CD4-positive, alpha-beta T cell treated with Interferon gamma for 1 hour (primary cell): ENCODE measurements at regions not wholly inside any gene's neighbourhood (a gene's known extent, or its start where the extent isn't known, plus 50 kb on each side); places are given as distances from the start of the nearest gene placed in this dataset.

Experiments
- DNase-seq: peaks from one replicate; pipeline ENCODE4 v3.0.0-alpha.2; 2020

DNA sequence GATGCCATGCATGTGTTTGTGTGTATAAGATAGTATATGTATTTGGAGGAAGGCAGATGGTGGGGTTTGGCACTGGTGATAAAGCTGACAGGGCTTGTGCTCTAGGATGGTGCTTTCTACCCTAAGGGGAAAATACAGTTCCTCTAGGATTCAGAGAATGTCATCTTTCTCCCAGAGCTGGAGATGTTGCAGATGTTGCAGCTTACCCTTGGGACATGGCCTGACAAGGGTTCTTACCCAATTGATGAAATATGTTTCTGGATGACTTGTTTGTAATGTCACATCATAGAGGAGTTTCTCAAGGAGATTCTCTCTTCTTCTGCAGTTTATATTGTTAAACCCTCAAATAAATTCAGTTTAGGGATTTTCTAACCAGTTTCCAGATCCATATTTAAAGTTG is 52.5 kb upstream of the PITX2 start:
- DNase-seq = no peak

DNA sequence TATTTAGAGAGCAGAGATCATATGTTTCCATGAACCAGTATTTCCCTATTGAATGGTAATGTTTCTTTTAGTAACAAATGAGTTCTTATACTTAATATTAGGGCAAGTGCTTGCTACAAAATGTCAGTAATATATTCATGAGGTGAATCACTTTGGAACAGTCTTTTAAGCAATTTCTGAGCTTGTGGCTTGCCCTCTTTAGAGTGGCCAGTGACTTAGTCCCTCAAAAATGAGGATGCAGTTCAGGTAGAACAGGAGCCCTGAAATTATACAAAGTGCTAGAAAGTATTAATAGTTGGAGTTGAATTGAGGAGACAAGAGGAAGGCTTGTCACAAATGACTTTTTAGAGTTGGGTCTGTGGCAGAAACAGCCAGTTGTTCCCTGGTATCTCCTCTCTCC is 53.4 kb upstream of the PITX2 start:
- no peak for DNase-seq

- DNase-seq = no peak
Observed at GRCh38 chr4:110678517-110679227, 55.8 kb upstream of the PITX2 start.

DNA sequence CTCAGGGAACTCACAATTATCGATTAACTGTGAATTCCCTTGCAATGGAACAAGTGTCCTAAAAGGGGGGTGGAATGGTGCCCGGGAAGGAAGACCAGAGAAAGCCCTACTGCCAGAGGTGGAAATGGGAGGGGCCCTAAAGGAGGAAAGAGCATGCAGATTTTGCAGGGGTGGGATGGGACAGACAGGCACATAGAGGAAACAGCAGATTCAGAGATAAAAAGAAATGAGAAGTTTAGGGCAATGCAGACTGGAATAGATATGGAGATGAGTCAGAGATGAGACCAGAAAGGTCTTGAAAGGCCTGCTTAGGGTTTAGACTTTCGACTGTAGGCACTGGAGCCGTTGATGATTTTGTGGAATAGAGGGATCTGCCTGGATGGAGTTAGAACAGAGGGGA is 57.4 kb upstream of the PITX2 start:
- no peak for DNase-seq

DNA sequence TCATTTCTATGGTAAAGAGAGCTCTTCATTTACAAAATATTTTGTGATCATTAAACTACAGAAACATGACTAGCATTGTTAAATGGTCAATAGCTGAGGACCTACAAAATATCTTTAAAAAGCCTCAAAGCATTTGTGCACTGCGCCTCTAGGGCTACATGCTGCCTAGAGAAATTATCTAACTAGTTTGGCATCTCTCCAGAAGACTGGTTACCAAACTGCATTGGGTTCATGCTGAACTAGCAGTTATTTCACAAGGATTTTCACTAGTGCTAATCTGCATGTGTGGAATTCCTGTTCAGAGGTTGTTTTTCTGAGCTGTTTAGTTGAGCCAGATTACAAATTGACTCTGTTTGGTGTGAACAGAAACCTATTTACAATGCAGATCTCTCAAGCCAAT is 58.5 kb upstream of the PITX2 start:
- DNase-seq = no peak

DNA sequence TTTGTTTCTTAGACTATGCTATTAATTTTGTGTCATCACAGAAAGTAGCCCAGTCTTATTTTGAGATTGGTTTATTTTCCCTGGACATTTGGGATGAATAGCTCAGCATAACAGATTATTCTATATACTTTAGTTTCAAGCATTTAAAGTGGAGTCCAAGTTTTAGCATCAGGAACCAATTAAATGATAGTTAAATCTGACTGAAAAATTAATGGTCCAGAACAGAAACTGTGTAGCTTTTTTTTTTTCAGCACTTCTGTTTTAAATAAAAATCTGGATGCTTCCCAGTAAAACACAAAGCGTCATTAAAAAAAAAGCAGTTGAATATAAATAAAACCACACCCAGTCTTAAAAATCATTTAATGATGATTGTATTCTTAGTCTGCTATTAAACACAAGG is 59.4 kb upstream of the PITX2 start:
- DNase-seq = no peak

- DNase-seq = no peak
Observed at GRCh38 chr4:110683601-110684000, 60.7 kb upstream of the PITX2 start.

- DNase-seq = no peak
Observed at GRCh38 chr4:110702326-110702725, 79.4 kb upstream of the PITX2 start.

GRCh38 chr4:110704748-110705439 is 82.0 kb upstream of the PITX2 start:
- no peak for DNase-seq

DNA sequence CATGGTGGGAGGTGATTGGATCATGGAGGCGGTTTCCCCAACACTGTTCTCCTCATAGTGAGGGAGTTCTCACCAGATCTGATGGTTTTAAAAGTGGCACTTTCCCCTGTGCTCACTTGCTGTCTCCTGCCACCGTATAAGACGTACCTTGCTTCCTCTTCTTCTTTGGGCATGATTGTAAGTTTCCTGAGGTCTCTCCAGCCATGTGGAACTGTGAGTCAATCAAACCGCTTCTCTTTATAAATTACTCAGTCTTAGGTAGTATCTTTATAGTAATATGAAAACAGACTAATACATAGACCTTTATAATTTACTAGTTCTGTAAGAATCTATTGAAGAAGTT is 82.5 kb upstream of the PITX2 start:
- no peak for DNase-seq

- DNase-seq = no peak
Observed at GRCh38 chr4:110710070-110710469, 87.2 kb upstream of the PITX2 start.

GRCh38 chr4:110712486-110712885 is 89.6 kb upstream of the PITX2 start:
- DNase-seq = no peak

GRCh38 chr4:110730318-110730717 is 107.4 kb upstream of the PITX2 start:
- DNase-seq = no peak

DNA sequence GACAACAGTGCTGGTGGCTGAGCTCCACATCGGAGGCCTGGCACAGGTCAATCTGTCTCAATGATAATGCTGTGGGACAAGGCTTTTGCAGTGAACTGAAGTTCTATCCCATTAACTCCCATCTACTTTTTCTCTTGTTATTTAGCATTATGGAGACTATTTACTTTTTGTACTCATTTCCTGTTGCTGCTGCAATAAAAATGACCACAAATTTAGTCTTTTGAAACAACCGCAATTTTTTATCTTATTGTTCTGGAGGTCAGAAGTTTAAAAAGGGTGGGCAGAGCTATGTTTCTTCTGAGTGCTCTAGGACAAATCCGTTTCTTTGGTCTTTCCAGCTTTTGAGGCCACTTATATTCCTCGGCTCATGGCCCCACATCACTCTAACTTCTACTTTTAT is 111.0 kb upstream of the PITX2 start:
- DNase-seq = no peak

DNA sequence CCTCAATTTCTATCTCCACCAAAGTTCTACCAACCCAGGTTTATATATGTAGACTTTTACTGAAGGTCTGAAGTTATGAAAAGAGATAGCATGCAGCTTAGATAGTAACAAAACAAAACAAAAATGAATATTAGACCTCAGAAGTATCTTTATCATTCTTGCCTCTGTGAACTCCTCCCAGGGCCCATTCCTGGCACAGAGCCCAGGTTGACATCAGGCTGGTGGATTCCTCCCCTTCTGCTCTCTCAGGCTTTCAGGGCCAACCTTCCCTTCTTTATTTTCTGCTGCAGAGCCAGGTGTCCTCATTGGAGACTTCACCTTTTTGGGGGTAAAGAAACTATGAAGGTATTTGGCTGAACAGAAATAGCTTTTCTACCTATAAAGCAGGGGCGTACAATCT is 112.8 kb upstream of the PITX2 start:
- no peak for DNase-seq

DNA sequence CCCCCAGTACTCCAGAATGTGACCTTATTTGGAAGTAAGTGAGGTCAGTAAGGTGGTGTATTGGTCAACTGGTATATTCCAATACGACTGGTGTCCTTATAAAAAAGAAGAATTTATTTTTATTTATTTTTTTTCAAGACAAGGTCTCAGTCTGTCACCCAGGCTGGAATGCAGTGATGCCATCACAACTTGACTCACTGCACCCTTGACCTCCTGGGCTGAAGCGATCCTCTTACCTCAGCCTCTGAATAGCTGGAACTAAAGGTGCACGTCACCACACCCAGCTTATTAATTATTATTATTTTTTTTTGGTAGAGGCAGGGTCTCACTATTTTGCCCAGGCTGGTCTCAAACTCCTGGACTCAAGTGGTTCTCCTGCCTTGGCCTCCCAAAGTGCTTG is 115.1 kb upstream of the PITX2 start:
- no peak for DNase-seq

DNA sequence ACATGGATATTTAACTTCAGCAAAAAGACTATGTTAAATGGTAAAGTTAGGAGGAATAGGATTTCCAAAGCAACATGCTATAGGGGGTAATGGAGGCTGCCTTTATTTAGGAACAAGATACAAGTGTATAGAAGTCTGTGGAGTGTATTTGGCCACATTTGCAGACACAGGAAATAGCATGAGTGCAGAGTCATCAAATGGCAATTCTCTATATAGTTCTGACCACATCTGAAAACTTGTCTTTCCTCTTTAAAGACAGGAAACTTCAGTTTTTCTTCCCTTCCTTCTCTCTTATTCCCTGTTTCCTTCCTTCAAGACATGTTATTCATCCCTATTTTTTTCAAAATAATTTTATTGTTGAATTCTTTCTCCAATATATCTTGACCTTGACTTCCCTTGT is 119.3 kb upstream of the PITX2 start:
- DNase-seq = no peak

DNA sequence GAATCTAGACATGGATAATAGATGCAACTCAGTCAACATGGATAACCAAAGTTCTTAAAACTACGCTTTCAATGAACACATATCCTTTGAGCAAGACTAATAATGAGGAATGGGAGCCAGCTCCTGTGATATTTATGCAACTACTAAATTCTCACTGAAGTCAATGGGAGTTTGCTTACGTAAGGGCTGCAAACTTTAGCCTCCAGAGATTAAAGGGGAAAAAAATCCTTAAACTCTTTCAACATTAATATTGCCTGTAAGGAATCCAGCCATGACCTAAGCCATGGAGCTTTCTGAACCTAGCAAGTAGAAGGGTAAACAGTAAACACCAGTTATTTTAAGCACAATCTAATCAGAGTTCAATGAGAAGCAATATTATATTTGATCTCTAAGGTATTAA is 125.2 kb upstream of the PITX2 start:
- no peak for DNase-seq

DNA sequence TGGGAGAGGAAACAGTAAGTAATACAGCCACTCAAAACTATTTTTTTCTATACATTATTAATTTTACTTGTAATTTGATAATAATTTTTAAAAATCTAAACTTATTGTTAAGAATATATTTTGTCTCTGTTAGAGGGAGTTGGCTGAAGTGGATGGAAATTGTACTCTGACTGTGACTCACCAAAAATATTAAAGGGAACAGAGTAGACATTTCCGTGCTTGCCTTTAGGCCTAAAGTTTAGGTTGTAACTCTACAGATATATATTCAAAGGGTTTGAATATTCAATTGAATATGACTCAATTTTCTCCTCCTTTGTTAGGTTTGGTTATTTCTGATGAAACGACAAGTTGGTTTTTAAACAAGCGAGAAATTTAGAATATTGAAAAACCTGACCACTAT is 128.3 kb upstream of the PITX2 start:
- no peak for DNase-seq

DNA sequence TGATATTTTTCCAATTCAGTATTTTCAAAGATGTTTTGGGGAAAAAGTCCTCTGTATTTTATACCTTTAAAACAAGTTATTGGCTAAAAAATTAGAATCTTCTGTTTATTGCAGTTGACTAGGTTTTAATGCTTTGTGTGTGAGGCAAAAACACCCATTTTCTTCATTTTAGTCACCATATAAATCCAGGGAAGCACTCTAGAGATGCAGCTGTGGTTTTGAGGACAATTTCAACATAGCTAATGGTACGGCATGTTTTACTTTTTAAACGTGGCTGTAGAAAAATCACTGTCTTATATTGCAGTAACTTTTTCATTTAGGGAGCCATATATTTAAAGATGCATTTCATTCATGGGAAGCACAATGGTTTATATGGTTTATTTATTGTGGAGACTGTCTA is 129.1 kb upstream of the PITX2 start:
- DNase-seq = no peak

GRCh38 chr4:110753466-110753865 is 130.6 kb upstream of the PITX2 start:
- no peak for DNase-seq

GRCh38 chr4:110754716-110755115 is 131.8 kb upstream of the PITX2 start:
- no peak for DNase-seq

DNA sequence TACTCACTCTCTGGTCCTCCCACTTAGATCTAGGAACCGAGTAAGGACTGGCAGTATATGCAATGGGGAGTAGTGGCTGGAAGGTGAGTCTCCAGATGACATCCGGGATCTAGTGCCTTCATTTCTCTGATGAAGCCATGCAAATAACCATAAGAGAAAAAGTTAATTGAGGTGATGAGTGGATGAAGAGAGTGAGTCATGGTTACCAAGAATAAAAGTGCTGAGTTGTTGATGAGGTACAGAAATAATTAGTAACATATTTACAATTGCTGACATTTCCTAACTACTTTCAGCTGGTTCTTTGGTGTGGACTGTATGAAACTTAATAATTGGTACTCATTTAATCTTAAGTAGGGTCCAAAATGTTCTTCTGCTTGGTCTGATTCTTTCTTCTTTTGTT is 146.7 kb upstream of the PITX2 start:
- DNase-seq = no peak

- DNase-seq = no peak
Observed at GRCh38 chr4:110770353-110770752, 147.5 kb upstream of the PITX2 start.

GRCh38 chr4:110778521-110778920 is 155.6 kb upstream of the PITX2 start:
- no peak for DNase-seq
